GM12874 (cell line): ENCODE measurements at regions not wholly inside any gene's neighbourhood (a gene's known extent, or its start where the extent isn't known, plus 50 kb on each side); places are given as distances from the start of the nearest gene placed in this dataset.

Experiments used
- TF ChIP-seq, protein P1 (sequence below): IDR thresholded peaks from 2 replicates; pipeline ENCODE4 v1.5.1; 2011; ENCODE audit warnings: low read depth, mild to moderate bottlenecking, control low read depth, low read length, moderate library complexity; ENCODE audit not compliant: insufficient read depth

DNA sequence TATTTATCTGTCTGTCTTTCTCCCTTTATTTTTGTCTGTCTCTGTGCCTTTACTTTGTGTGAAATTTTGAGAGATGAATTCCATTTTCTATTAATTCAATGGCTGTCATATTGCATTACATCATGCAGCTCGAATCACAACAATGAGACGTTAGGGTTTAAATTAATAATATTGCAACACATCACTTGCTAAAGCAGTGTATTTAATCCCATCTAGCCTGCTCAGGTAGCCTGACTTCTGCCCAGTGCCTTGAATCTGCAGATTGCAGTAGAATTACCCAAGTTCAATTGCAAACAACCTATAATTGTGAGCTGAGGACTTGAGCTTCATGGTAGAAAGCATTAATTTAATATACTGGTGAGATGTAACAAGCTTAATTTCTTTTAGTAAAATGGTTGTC, 235.7 kb upstream of the TSHZ2 start:
- TF ChIP-seq, protein P1, sequence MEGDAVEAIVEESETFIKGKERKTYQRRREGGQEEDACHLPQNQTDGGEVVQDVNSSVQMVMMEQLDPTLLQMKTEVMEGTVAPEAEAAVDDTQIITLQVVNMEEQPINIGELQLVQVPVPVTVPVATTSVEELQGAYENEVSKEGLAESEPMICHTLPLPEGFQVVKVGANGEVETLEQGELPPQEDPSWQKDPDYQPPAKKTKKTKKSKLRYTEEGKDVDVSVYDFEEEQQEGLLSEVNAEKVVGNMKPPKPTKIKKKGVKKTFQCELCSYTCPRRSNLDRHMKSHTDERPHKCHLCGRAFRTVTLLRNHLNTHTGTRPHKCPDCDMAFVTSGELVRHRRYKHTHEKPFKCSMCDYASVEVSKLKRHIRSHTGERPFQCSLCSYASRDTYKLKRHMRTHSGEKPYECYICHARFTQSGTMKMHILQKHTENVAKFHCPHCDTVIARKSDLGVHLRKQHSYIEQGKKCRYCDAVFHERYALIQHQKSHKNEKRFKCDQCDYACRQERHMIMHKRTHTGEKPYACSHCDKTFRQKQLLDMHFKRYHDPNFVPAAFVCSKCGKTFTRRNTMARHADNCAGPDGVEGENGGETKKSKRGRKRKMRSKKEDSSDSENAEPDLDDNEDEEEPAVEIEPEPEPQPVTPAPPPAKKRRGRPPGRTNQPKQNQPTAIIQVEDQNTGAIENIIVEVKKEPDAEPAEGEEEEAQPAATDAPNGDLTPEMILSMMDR, result no peak

DNA sequence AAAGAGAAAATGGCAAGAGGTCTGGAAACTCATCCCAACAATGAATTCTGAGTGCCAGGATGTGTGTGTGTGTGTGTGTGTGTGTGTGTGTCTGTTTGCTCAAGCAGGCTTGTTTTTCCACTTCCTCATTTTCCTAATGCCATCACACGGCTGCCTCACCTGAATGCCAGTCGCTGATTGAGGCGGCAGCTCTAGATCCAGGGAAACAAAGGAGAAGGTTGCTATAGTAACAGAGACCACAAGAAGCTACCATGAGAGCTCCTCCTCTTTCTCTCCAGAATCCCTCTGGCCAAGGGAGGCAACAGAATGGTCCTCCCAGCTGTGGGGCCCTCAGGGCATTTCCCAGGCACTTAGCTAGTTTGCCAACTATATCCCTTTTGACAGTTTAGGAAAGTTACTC, 241.1 kb upstream of the TSHZ2 start:
- TF ChIP-seq, protein P1, result no peak

GRCh38 chr20:52727740-52728456, 244.3 kb upstream of the TSHZ2 start:
- TF ChIP-seq, protein P1, result no peak

GRCh38 chr20:52724541-52724940, 247.6 kb upstream of the TSHZ2 start:
- TF ChIP-seq, protein P1, result no peak

- TF ChIP-seq, protein P1, result no peak
These were observed 249.1 kb upstream of the TSHZ2 start for GRCh38 chr20:52722926-52723688.

- TF ChIP-seq, protein P1, result no peak
These were observed 264.0 kb upstream of the TSHZ2 start for GRCh38 chr20:52708137-52708536.

- TF ChIP-seq, protein P1, result no peak
These were observed 267.6 kb upstream of the TSHZ2 start for GRCh38 chr20:52704553-52704952.
